ENCODE measurements at regions not wholly inside any gene's neighbourhood (a gene's known extent, or its start where the extent isn't known, plus 50 kb on each side); places are given as distances from the start of the nearest gene placed in this dataset.

DNA sequence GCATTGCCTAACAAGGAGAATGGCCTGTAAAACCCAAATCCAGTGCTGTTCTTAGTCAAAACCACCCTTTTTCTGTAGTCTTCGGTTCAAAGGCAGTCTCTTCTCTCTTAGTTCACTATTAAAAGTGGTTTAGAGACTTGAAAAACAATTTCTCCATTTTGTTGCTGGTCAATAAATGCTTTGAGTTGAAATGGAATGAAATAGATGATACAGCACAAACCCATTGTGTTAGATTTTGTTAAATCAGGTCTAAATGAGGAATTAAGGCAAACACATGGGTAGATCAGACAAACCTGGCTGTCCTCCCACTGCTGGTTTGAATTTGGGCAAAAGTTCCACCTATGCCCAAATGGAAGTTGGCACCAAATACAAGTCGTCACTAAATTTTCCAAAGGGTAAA lies 150.1 kb upstream of the SERTAD2 start:
- TF ChIP-seq, protein P1, sequence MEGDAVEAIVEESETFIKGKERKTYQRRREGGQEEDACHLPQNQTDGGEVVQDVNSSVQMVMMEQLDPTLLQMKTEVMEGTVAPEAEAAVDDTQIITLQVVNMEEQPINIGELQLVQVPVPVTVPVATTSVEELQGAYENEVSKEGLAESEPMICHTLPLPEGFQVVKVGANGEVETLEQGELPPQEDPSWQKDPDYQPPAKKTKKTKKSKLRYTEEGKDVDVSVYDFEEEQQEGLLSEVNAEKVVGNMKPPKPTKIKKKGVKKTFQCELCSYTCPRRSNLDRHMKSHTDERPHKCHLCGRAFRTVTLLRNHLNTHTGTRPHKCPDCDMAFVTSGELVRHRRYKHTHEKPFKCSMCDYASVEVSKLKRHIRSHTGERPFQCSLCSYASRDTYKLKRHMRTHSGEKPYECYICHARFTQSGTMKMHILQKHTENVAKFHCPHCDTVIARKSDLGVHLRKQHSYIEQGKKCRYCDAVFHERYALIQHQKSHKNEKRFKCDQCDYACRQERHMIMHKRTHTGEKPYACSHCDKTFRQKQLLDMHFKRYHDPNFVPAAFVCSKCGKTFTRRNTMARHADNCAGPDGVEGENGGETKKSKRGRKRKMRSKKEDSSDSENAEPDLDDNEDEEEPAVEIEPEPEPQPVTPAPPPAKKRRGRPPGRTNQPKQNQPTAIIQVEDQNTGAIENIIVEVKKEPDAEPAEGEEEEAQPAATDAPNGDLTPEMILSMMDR (IDR thresholded peaks at IDR 0.05), result no peak
- no peak for TF ChIP-seq POLR2A (IDR thresholded peaks at IDR 0.05)
- TF ChIP-seq EP300 (IDR thresholded peaks at IDR 0.05), result no peak
- TF ChIP-seq POLR2AphosphoS5 (IDR thresholded peaks at IDR 0.05), result no peak

Data from sigmoid colon (tissue), 4 donors.